OCI-LY3 (cell line): ENCODE measurements at regions not wholly inside any gene's neighbourhood (a gene's known extent, or its start where the extent isn't known, plus 50 kb on each side); places are given as distances from the start of the nearest gene placed in this dataset.
A peak's percentile ranks its signal among the peaks of the same experiment; 100 is the strongest.
"Not testable (repeated sequence)": the region's sequence is repeated elsewhere in the genome, so short reads cannot be mapped to it uniquely, and the experiment has no call there.

Source experiments
- H2AFZ ChIP-seq: fragments of 200-600, 300-600 bp; shearing (Covaris generic); 2 replicates; pipeline ENCODE4 v1.6.0; 2014; ENCODE audit warnings: antibody characterized with exemption, low read depth, low read length
- H3K27ac ChIP-seq: fragments of 200-600, 300-600 bp; sonication (generic); 2 replicates; pipeline ENCODE4 v1.5.1; 2014; ENCODE audit warnings: mild to moderate bottlenecking, low read length, moderate library complexity, mixed read lengths
- H3K27me3 ChIP-seq: fragments of 200-600, 300-600 bp; sonication (generic); 2 replicates; pipeline ENCODE4 v1.6.1; 2014; ENCODE audit warnings: low read depth, low read length, mixed read lengths
- H3K36me3 ChIP-seq: fragments of 200-600, 300-600 bp; sonication (generic); replicated peaks from 2 replicates; pipeline ENCODE3; 2014; ENCODE audit warnings: low read depth, low read length, mixed read lengths
- H3K4me1 ChIP-seq: fragments of 300-600, 200-600 bp; sonication (generic); 2 replicates; pipeline ENCODE4 v1.6.1; 2014; ENCODE audit warnings: low read length, mixed read lengths
- H3K4me2 ChIP-seq: fragments of 200-600, 300-600 bp; sonication (generic); 2 replicates; pipeline ENCODE4 v1.6.1; 2014; ENCODE audit warnings: low read length, mixed read lengths
- H3K4me3 ChIP-seq: fragments of 300-600, 200-600 bp; sonication (generic); 2 replicates; pipeline ENCODE4 v1.5.1; 2014; ENCODE audit warnings: antibody characterized with exemption, mild to moderate bottlenecking, low read length, moderate library complexity
- H3K79me2 ChIP-seq: fragments of 300-600, 200-600 bp; shearing (Covaris generic); 2 replicates; pipeline ENCODE4 v1.6.1; 2014; ENCODE audit warnings: mild to moderate bottlenecking, low read length, mixed read lengths
- H3K9ac ChIP-seq: fragments of 300-600, 200-600 bp; shearing (Covaris generic); 2 replicates; pipeline ENCODE4 v1.6.0; 2014; ENCODE audit warnings: mild to moderate bottlenecking, low read length, moderate library complexity
- H3K9me3 ChIP-seq: fragments of 200-600, 300-600 bp; shearing (Covaris generic); 2 replicates; pipeline ENCODE4 v1.6.1; 2014; ENCODE audit warnings: low read length, mixed read lengths; ENCODE audit not compliant: insufficient read depth
- H4K20me1 ChIP-seq: fragments of 200-600, 300-600 bp; sonication (generic); 2 replicates; pipeline ENCODE4 v1.6.1; 2016; ENCODE audit warnings: low read length, mixed read lengths; ENCODE audit not compliant: insufficient read depth
- EZH2phosphoT487 ChIP-seq: fragments of 200-600 bp; shearing (Covaris generic); IDR thresholded peaks from 2 replicates; pipeline ENCODE4 v1.6.1; 2018; ENCODE audit warnings: antibody characterized with exemption, mixed run types, low read depth
- TF ChIP-seq, protein P1 (sequence below): fragments of 200-600, 300-600 bp; sonication (generic); IDR thresholded peaks from 2 replicates; pipeline ENCODE4 v1.5.1; 2014; ENCODE audit warnings: antibody characterized with exemption, low read length, low read depth

DNA sequence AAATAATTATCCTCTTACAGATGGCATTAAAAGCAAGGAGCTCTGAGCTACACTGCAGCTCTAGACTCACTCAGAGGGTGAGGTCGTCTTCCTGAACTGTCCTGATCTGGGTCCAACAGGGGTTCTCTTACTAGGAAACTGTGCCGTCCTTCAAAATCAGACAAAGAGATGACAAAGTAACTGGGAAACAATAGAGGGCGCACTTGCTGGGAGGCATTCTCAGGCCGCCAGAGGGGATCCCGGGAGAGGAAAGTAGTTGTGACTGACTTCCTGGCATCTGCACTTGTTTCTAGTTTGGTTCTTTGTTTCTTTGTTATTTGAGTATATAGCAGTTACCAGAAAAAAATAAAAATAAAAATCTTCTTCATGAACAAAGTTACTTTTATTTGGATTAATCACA, 142.9 kb upstream of the MSX2 start:
- Histone ChIP-seq H3K9ac (no peak overlapping the region), H3K79me2 (no peaks in the 10 kb centered on the region), H2AFZ (peak overlapping the region; percentile 57; the same call in 1 of the 2 replicates), H3K27me3 (no peaks in the 10 kb centered on the region), H4K20me1 (no peaks in the 10 kb centered on the region), H3K27ac (no peak overlapping the region), H3K4me1 (peaks cover 2% of the 10 kb centered on the region), H3K36me3 (peaks cover under 1% of the 10 kb centered on the region), H3K4me2 (no peak overlapping the region; the same call in 1 of the 2 replicates), H3K9me3 (peaks cover 2% of the 10 kb centered on the region; the same call in 1 of the 2 replicates), H3K4me3 (no peak overlapping the region)
- TF ChIP-seq, protein P1, sequence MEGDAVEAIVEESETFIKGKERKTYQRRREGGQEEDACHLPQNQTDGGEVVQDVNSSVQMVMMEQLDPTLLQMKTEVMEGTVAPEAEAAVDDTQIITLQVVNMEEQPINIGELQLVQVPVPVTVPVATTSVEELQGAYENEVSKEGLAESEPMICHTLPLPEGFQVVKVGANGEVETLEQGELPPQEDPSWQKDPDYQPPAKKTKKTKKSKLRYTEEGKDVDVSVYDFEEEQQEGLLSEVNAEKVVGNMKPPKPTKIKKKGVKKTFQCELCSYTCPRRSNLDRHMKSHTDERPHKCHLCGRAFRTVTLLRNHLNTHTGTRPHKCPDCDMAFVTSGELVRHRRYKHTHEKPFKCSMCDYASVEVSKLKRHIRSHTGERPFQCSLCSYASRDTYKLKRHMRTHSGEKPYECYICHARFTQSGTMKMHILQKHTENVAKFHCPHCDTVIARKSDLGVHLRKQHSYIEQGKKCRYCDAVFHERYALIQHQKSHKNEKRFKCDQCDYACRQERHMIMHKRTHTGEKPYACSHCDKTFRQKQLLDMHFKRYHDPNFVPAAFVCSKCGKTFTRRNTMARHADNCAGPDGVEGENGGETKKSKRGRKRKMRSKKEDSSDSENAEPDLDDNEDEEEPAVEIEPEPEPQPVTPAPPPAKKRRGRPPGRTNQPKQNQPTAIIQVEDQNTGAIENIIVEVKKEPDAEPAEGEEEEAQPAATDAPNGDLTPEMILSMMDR, result peak; percentile 47
- no peak for TF ChIP-seq EZH2phosphoT487

DNA sequence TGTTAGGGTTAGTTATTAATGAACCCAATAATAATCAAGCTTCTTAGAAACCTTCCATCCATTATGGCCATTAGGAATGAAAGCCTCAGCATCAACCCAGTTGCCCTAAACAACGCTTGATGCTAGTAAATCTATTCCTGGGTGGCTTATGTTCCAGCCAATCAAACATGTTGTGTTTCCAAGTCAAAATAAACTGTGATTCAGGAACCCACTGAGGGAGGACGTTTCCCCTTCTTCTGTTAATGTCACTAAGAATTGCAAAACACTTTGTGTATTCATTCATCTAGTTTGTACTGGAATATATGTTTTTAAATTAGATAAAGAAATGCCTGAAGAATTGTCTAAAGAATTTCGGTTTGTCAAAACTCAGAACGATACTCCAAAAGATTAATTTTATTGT, 142.5 kb upstream of the MSX2 start:
- Histone ChIP-seq H3K4me1 (peaks cover 6% of the 10 kb centered on the region), H3K4me3 (no peak overlapping the region), H3K9me3 (peaks cover 5% of the 10 kb centered on the region), H3K9ac (no peak overlapping the region), H3K27me3 (no peaks in the 10 kb centered on the region), H3K36me3 (peaks cover 3% of the 10 kb centered on the region), H4K20me1 (no peaks in the 10 kb centered on the region), H3K4me2 (no peak overlapping the region), H3K27ac (no peak overlapping the region), H3K79me2 (no peaks in the 10 kb centered on the region), H2AFZ (0 out of 2 replicates have a peak overlapping the region, but pooled peaks have one; percentile 57)
- TF ChIP-seq, protein P1, result no peak
- TF ChIP-seq EZH2phosphoT487, result no peak

DNA sequence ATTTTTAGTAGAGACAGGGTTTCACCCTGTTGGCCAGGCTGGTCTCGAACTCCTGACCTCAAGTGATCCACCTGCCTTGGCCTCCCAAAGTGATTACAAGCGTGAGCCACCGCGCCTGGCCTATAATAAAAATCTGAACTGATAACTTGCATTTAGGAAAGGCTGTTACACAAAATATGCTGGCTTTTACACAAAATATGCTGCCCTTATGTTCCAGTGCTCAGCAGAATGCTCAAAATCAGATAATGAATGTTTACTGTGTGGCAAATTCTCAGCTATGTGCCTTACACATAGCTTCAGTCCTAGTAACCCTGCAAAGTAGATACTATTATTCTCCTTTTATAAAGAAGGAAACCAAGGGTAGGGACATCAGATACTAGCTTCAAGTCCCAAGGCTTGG, 141.3 kb upstream of the MSX2 start:
- no peaks in the 10 kb centered on the region for H3K27me3 ChIP-seq
- no peak for TF ChIP-seq EZH2phosphoT487
- TF ChIP-seq, protein P1, result no peak
- peaks cover 5% of the 10 kb centered on the region for H3K9me3 ChIP-seq
- H3K36me3 ChIP-seq, result peaks cover 3% of the 10 kb centered on the region
- no peak overlapping the region for H2AFZ ChIP-seq
- no peak overlapping the region for H3K4me2 ChIP-seq
- no peak overlapping the region for H3K27ac ChIP-seq
- H3K4me1 ChIP-seq, result peaks cover 17% of the 10 kb centered on the region
- no peaks in the 10 kb centered on the region for H3K79me2 ChIP-seq
- H3K4me3 ChIP-seq, result no peak overlapping the region
- H3K9ac ChIP-seq, result no peak overlapping the region
- H4K20me1 ChIP-seq, result no peaks in the 10 kb centered on the region

DNA sequence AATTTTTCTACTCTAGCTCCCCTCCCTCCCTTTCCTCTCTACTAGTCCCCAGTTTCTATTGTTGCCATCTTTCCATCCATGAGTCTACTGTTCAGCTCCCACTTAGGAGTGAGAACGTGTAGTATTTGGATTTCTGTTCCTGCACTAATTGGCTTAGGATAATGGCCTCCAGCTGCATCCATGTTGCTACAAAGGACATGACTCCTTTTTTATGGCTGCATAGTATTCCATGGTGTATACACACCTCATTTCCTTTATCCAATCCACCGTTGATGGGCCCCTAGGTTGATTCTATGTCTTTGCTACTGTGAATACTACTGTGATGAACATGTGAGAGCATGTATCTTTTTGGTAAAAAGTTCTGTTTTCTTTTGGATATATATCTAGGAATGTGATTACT, 138.9 kb upstream of the MSX2 start:
- peaks cover 18% of the 10 kb centered on the region for H3K4me1 ChIP-seq
- no peaks in the 10 kb centered on the region for H4K20me1 ChIP-seq
- H3K36me3 ChIP-seq, result peaks cover 3% of the 10 kb centered on the region
- H2AFZ ChIP-seq, result no peak overlapping the region
- H3K9ac ChIP-seq, result no peak overlapping the region
- no peak overlapping the region for H3K4me3 ChIP-seq
- no peaks in the 10 kb centered on the region for H3K79me2 ChIP-seq
- no peak overlapping the region for H3K27ac ChIP-seq
- no peak overlapping the region for H3K4me2 ChIP-seq
- no peaks in the 10 kb centered on the region for H3K27me3 ChIP-seq
- H3K9me3 ChIP-seq, result peaks cover 5% of the 10 kb centered on the region
- no peak for TF ChIP-seq EZH2phosphoT487
- TF ChIP-seq, protein P1, result no peak

DNA sequence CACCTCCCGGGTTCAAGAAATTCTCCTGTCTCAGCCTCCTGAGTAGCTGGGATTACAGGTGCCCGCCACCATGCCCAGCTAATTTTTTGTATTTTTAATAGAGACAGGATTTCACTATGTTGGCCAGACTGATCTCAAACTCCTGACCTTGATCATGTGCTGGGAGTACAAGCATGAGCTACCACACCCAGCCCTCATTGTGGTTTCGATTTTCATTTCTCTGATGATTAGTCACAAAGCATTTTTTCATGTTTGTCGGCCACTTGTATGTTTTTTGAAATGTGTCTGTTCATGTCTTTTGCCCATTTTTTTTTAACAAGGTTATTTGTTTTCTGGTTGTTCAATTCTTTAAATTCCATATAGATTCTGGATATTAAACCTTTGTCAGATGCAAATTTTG, 138.2 kb upstream of the MSX2 start:
- not testable (repeated sequence) for H3K4me3 ChIP-seq, H4K20me1 ChIP-seq, H3K36me3 ChIP-seq, H3K9ac ChIP-seq, H3K9me3 ChIP-seq, H3K79me2 ChIP-seq, H3K4me2 ChIP-seq, H2AFZ ChIP-seq, H3K27me3 ChIP-seq, H3K27ac ChIP-seq
- peaks cover 18% of the 10 kb centered on the region for H3K4me1 ChIP-seq
